ENCODE measurements at regions not wholly inside any gene's neighbourhood (a gene's known extent, or its start where the extent isn't known, plus 50 kb on each side); places are given as distances from the start of the nearest gene placed in this dataset.
"Not testable (repeated sequence)": the region's sequence is repeated elsewhere in the genome, so short reads cannot be mapped to it uniquely, and the experiment has no call there.

DNA sequence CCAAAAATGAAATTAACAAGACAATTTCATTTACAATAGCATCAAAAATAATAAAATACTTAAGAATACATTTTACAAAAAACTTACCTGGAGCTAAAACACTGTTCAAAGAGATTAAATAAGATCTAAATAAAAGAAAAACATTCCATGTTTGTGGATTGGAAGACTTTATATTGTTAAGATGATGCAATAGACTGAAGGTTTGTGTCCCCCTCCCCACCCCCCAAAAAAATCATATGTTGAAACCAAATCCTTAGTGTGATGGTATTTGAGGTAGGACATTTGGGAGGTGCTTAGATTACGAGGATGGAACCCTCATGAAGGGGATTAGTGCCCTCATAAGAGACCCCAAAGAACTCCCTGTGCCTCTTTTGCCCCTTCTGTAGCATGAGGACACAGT lies 117.6 kb downstream of the ZNF467 start:
- TF ChIP-seq, protein P1, sequence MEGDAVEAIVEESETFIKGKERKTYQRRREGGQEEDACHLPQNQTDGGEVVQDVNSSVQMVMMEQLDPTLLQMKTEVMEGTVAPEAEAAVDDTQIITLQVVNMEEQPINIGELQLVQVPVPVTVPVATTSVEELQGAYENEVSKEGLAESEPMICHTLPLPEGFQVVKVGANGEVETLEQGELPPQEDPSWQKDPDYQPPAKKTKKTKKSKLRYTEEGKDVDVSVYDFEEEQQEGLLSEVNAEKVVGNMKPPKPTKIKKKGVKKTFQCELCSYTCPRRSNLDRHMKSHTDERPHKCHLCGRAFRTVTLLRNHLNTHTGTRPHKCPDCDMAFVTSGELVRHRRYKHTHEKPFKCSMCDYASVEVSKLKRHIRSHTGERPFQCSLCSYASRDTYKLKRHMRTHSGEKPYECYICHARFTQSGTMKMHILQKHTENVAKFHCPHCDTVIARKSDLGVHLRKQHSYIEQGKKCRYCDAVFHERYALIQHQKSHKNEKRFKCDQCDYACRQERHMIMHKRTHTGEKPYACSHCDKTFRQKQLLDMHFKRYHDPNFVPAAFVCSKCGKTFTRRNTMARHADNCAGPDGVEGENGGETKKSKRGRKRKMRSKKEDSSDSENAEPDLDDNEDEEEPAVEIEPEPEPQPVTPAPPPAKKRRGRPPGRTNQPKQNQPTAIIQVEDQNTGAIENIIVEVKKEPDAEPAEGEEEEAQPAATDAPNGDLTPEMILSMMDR (IDR thresholded peaks at IDR 0.05; ENCODE audit: insufficient read depth, low read length): no peak
- no peak overlapping the region for H3K4me3 ChIP-seq (ENCODE audit: low read depth, low read length)
- DNase-seq (ENCODE audit: low read depth): no peak

DNA sequence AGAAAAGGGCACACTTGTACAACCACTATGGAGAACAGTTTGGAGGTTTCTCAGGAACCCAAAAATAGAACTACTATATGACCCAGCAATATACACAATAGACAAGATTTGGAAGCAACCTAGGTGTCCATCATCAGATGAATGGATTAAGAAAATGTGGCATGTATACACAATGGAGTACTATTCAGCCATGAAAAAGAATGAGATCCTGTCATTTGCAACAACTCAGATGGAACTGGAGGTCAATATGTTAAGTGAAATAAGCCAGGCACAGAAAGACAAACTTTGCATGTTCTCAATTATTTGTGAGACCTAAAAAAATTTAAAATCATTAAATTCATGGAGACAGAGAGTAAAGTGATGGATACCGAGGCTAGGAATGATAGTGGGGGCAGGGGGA lies 118.8 kb downstream of the ZNF467 start:
- TF ChIP-seq, protein P1 (IDR thresholded peaks at IDR 0.05; ENCODE audit: insufficient read depth, low read length): no peak
- DNase-seq (ENCODE audit: low read depth): no peak
- no peak overlapping the region for H3K4me3 ChIP-seq (ENCODE audit: low read depth, low read length)

DNA sequence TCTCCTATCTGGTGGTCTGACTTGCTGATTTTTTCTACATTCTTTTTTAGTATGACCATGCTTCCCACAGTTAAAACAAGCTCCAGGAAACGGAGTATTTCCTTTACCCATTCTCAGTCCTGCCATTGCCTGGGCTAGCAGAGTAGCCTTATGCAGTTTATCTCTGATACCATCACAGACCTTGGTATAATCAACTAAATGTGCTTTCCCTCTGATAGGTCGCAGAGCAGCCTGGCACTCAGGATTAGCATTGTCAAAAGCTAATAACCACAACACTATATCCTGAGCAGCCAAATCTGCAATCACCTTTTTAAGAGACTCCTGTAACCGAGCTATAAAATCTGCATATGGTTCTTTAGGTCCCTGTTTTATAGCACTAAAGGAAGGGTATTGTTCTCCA lies 123.2 kb downstream of the ZNF467 start:
- H3K4me3 ChIP-seq (ENCODE audit: low read depth, low read length); DNase-seq (ENCODE audit: low read depth): not testable (repeated sequence)

DNA sequence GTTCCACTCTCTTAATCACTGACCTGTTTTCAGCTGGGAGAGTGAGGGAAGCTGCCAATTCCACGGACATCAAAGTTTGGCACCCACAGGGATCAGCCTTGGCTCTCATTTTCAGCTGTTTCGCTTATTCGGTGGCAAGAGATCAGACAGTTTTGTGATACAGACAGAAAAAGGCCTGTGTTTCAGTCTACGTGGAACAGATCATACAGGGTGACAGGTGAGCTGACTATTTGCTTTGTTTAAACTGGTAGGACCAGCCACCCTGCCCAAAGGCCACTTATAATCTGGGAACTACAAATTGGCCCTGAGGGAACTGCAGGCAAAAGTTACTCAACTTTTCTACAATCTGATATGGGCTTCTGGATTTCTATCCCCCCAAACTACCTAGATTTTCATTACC lies 128.6 kb downstream of the ZNF467 start:
- DNase-seq (ENCODE audit: low read depth): no peak
- TF ChIP-seq, protein P1 (IDR thresholded peaks at IDR 0.05; ENCODE audit: insufficient read depth, low read length): no peak
- H3K4me3 ChIP-seq (ENCODE audit: low read depth, low read length): no peak overlapping the region

DNA sequence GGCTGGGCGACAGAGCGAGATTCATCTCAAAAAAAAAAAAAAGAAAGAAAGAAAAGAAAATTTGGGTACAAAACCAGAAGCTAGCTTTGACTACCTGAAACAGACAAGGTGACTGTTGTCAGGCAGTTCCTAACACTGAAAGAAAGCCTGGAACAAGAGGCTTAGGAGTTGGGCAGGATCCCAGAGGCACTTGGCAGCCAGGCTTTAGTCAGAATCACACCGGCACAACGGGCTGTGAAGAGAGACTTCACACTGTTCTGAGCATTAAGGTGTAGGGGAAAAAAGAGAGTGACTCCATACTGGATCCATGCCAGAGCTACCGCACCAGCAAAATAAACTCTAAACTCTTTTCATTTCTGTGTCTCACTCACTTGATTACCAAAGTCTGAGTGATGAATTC lies 130.8 kb downstream of the ZNF467 start:
- no peak for DNase-seq (ENCODE audit: low read depth)
- TF ChIP-seq, protein P1 (IDR thresholded peaks at IDR 0.05; ENCODE audit: insufficient read depth, low read length): no peak
- H3K4me3 ChIP-seq (ENCODE audit: low read depth, low read length): no peak overlapping the region

DNA sequence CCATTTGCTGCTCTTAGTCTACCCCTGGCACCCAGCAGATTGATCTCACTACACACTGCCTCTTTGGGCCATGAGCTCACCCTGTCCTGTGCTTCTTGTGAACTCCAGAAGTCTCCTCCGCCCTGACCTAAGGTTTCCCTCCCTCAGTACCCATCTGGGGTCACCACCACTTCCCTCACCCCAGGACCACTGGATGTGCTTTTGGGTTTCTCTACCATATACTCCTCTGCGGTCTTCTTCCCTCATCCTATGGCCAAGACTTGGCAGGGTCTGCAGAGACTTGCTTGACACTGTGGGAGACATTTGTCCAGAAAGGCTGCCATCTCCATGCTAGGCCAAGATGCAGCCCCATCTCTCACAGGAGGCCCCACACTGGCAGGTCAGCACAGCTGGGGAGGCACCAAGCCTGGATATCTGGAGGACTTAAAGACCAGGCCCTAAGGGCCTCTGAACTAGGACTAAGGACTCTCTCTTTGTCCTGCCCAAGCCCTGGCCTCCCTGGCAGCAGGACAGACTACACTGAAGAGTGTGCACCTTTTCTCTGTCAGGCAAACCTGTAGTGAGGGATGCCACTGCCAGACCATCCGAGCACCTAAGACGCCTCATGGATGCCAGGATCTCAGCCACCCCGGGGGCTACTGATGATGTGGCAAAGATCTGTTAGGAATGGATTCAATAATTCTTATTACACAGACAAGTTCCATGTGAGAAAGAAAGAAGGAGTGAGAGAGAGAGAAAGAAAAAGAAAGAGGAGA lies 134.6 kb downstream of the ZNF467 start:
- DNase-seq (ENCODE audit: low read depth): no peak
- no peak overlapping the region for H3K4me3 ChIP-seq (ENCODE audit: low read depth, low read length)
- TF ChIP-seq, protein P1 (IDR thresholded peaks at IDR 0.05; ENCODE audit: insufficient read depth, low read length): no peak

DNA sequence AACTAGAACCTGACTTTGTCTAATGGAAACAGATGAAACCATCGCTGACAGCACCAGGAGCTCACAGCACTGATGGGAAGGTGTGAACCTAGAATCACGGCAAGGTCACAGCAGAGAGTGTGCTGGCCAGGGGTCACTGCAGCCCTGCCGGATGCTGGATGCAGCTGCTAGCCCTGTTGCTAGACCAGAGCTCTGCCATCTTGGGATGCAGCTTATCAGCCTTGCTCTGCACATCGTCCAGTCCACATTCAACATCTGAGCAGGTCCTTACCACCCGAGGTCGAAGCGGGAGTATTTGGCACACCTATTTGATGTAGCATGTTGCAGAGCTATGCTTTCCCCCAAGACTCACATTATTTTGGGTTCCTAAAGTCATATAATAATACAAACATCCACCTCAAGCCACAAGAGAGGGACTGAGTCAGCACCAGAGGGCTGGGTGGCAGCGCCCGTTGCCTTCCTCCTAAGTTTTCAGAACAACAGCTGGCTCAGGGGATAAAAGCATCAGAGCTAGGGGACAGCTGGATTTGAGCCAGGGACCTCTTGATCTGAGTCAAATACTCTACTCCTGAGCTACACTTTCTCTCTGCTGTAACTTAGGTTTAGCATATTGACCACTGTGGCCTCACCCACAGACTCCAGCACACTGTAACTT lies 135.3 kb downstream of the ZNF467 start:
- TF ChIP-seq, protein P1 (IDR thresholded peaks at IDR 0.05; ENCODE audit: insufficient read depth, low read length): no peak
- DNase-seq (ENCODE audit: low read depth): no peak
- H3K4me3 ChIP-seq (ENCODE audit: low read depth, low read length): no peak overlapping the region

All from fibroblast of the aortic adventitia (primary cell).